AG04450 (cell line): ENCODE measurements at regions not wholly inside any gene's neighbourhood (a gene's known extent, or its start where the extent isn't known, plus 50 kb on each side); places are given as distances from the start of the nearest gene placed in this dataset.

Source experiments
- CTCF ChIA-PET: fragments of 300-600, 350-600 bp; formaldehyde crosslinking; extraction: SDS; loops from one replicate; lab custom pipeline; 2022; ENCODE audit warnings: antibody characterized with exemption, inconsistent platforms; lab: Charles Lee
- POLR2A ChIA-PET: fragments of 350-600 bp; formaldehyde crosslinking; extraction: SDS; loops from one replicate; lab custom pipeline; 2021; ENCODE audit warnings: antibody characterized with exemption, inconsistent platforms; lab: Yijun Ruan, JAX
- DNase-seq: peaks from one replicate; pipeline ENCODE4 v3.0.0-alpha.2; 2011; ENCODE audit warnings: low read depth, low spot score
- H3K27ac ChIP-seq: one replicate; pipeline ENCODE4 v1.5.1; 2012; ENCODE audit warnings: low read depth, low read length, control low read depth
- H3K27me3 ChIP-seq: one replicate; pipeline ENCODE4 v1.6.0; 2012; ENCODE audit warnings: low read length; ENCODE audit not compliant: control insufficient read depth, insufficient read depth
- H3K4me3 ChIP-seq: 2 replicates; pipeline ENCODE4 v1.5.1; 2011; ENCODE audit warnings: mild to moderate bottlenecking, low read depth, low read length, control low read depth
- H3K9me3 ChIP-seq: 2 replicates; pipeline ENCODE4 v1.5.1; 2012; ENCODE audit warnings: low read length; ENCODE audit not compliant: control insufficient read depth, insufficient read depth
- TF ChIP-seq, protein P1 (sequence below): IDR thresholded peaks from 2 replicates; pipeline ENCODE4 v1.5.1; 2011; ENCODE audit warnings: low read depth, low read length, control low read depth, inconsistent platforms

DNA sequence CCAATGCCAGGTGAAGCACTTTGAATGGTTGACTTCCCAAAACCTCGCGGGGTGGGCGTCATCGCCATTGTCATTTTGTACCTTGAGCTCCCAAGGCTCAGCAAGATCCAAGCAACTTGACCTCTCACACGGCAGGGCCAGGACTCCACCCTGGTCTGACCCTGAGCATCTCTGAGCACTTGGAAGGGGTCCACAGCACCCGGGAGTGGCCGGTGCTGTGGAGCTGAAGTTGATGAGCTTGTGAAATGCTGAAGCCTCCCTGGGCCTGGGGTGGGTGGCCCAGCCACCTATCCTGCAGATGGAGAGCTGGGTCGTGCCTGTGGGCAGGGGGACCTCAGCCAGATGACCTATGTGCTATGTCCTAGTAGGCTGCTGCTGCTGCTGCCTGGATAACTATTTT is 283.3 kb upstream of the FOXF1 start:
- TF ChIP-seq, protein P1, sequence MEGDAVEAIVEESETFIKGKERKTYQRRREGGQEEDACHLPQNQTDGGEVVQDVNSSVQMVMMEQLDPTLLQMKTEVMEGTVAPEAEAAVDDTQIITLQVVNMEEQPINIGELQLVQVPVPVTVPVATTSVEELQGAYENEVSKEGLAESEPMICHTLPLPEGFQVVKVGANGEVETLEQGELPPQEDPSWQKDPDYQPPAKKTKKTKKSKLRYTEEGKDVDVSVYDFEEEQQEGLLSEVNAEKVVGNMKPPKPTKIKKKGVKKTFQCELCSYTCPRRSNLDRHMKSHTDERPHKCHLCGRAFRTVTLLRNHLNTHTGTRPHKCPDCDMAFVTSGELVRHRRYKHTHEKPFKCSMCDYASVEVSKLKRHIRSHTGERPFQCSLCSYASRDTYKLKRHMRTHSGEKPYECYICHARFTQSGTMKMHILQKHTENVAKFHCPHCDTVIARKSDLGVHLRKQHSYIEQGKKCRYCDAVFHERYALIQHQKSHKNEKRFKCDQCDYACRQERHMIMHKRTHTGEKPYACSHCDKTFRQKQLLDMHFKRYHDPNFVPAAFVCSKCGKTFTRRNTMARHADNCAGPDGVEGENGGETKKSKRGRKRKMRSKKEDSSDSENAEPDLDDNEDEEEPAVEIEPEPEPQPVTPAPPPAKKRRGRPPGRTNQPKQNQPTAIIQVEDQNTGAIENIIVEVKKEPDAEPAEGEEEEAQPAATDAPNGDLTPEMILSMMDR, result no peak
- H3K27ac ChIP-seq, result no peak overlapping the region
- DNase-seq, result no peak
- H3K9me3 ChIP-seq, result peaks cover 8% of the 10 kb centered on the region
- no peaks in the 10 kb centered on the region for H3K27me3 ChIP-seq
- CTCF ChIA-PET, result no interaction called here
- no peak overlapping the region for H3K4me3 ChIP-seq
- POLR2A ChIA-PET, result no interaction called here

DNA sequence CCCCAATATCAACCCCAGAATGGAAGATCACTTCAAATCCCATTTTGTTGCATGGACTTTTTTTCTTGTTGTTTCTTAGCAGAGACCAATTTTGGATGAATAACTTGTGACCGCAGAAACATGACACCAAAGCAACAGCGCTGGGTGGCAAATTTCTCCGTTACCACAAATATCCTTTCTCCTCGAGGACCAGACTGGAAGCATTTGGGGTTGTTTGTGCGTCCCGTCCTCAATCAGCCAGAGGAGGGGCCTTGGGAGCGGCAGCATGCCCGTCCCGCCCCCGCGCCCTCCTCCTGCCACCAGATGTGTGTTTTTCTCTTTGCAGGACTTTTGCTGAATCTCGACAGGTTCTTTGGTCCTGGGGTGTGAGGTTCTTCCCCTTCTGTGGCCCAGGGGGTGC is 282.5 kb upstream of the FOXF1 start:
- TF ChIP-seq, protein P1, result no peak
- H3K27ac ChIP-seq, result no peak overlapping the region
- H3K4me3 ChIP-seq, result no peak overlapping the region
- H3K27me3 ChIP-seq, result no peaks in the 10 kb centered on the region
- ChIA-PET POLR2A (no interaction called here), CTCF (interaction anchor here (1.0 kb wide), 1 partner anchor 155 kb away, joined by 3 read pairs; no protein-coding TSS in a partner anchor)
- peaks cover 14% of the 10 kb centered on the region for H3K9me3 ChIP-seq
- DNase-seq, result no peak

DNA sequence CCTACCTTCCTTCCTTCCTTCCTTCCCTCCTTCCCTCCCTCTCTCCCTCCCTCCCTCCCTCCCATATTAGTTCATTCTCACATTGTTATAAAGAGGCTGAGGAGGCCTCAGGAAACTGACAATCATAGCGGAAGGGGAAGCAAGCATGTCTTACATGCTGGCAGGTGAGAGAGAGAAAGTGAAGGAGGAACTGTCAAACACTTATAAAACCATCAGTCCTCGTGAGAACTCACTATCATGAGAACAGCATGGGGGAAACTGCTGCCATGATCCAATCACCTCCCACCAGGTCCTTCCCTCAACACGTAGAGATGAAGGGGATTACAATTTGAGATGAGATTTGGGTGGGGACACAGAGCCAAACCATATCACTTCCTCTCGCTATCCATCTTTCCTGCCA is 281.6 kb upstream of the FOXF1 start:
- no peaks in the 10 kb centered on the region for H3K27me3 ChIP-seq
- H3K4me3 ChIP-seq, result no peak overlapping the region
- TF ChIP-seq, protein P1, result no peak
- no peak for DNase-seq
- ChIA-PET CTCF (no interaction called here), POLR2A (no interaction called here)
- H3K27ac ChIP-seq, result no peak overlapping the region
- H3K9me3 ChIP-seq, result peaks cover 14% of the 10 kb centered on the region

DNA sequence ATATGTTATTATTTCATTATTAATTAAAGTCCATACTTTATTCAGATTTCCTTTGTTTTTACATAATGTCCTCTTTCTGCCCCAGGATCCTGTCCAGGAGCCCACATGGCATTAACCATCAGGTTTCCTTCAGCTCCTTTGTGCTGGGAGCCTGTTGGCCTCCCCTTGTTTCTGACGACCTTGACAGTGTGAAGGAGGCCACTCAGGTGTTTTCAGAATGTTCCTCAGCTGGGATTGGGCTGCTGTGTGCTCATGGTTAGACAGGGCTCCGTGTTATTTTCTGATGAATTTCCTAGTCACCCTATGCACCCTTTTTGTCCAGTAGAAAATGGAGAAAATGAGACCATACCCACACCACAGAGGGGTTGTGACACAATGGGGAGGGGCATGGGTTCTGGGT is 281.0 kb upstream of the FOXF1 start:
- H3K9me3 ChIP-seq, result peaks cover 14% of the 10 kb centered on the region
- no peak for DNase-seq
- no peak overlapping the region for H3K4me3 ChIP-seq
- CTCF ChIA-PET, result no interaction called here
- POLR2A ChIA-PET, result no interaction called here
- TF ChIP-seq, protein P1, result no peak
- H3K27ac ChIP-seq, result no peak overlapping the region
- no peaks in the 10 kb centered on the region for H3K27me3 ChIP-seq

DNA sequence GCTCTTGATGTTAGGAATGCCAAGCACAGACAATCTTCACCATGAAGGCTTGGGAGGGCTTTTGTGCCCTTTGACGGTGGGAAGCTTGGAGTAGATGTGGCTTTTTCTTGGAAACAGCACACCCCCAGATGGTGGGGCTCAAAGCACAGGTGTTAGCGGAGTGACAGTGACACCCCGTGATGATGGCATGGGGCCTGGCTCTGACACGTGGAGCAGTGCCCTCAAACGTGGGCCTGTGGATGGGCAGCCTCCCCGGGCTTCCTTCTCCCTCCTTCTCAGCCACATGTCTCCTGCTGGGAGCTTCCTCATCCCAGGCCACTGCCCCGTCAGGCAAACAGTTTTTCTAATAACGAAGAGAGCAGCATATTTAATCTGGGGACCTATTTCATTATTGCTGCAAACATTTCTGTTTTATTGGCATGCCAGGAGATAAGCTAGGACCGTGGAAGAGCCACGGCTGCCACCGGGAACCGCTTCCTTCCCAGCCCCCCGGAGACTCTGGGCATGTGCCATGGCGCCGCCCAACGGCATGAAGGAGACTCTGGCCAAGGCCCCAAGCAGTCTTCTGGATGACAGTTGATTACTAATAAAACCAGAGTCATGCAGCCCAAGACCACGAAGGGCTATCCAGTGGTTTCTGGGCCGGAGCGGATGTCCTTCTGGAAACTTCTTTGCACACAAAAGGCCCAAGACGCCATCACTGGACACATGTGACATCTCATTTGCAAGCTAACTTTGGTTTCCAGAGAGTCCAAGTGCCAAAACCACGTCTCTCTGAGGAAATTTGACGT is 280.3 kb upstream of the FOXF1 start:
- DNase-seq, result no peak
- Histone ChIP-seq H3K27me3 (no peaks in the 10 kb centered on the region), H3K27ac (no peak overlapping the region), H3K9me3 (peaks cover 14% of the 10 kb centered on the region), H3K4me3 (no peak overlapping the region)
- ChIA-PET CTCF (interaction anchor here (1.0 kb wide), 1 partner anchor 13 kb away, joined by 3 read pairs; no protein-coding TSS in a partner anchor), POLR2A (no interaction called here)
- TF ChIP-seq, protein P1, result no peak
